Psoas muscle (tissue), 7 donors: ENCODE measurements at regions not wholly inside any gene's neighbourhood (a gene's known extent, or its start where the extent isn't known, plus 50 kb on each side); places are given as distances from the start of the nearest gene placed in this dataset.
"Not testable (repeated sequence)": the region's sequence is repeated elsewhere in the genome, so short reads cannot be mapped to it uniquely, and the experiment has no call there.

Experiments
- ATAC-seq, 4 donors: fragments of 200-7000 bp; cut with Tn5 transposase; one replicate each; pipeline ENCODE4 v1.9.1; 2020; ENCODE audit warnings: moderate library complexity in 3 of 4, mild to moderate bottlenecking in 2 of 4
- DNase-seq, 2 donors: peaks; one replicate each; pipeline ENCODE4 v3.0.0-alpha.2; 2020
- H3K27ac ChIP-seq: fragments of 200-600 bp; one replicate; pipeline ENCODE4 v1.8.0; 2022
- H3K27me3 ChIP-seq, 3 donors: fragments of 200-600 bp in 1 of 3; one replicate each; pipeline versions ENCODE4 v1.6.1 to v1.8.0; 2013 to 2022; ENCODE audit warnings: low read length in 2 of 3, mild to moderate bottlenecking in 2 of 3, moderate library complexity in 1 of 3; ENCODE audit not compliant: insufficient read depth in 3 of 3
- H3K36me3 ChIP-seq, 2 donors: fragments of 200-600 bp in 1 of 2; one replicate each; pipeline versions ENCODE4 v1.6.1 to v1.8.0; 2013 to 2022; ENCODE audit warnings: low read depth in 1 of 2, mild to moderate bottlenecking in 1 of 2, moderate library complexity in 1 of 2; ENCODE audit not compliant: insufficient read depth in 1 of 2
- H3K4me1 ChIP-seq: fragments of 200-600 bp; one replicate; pipeline ENCODE4 v1.8.0; 2022
- H3K4me3 ChIP-seq: fragments of 200-600 bp; one replicate; pipeline ENCODE4 v1.8.0; 2022; ENCODE audit warnings: mild to moderate bottlenecking
- H3K9me3 ChIP-seq: fragments of 200-600 bp; one replicate; pipeline ENCODE4 v1.8.0; 2022
- CTCF ChIP-seq: fragments of 200-600 bp; IDR thresholded peaks from one replicate; pipeline ENCODE4 v1.8.0; 2022; ENCODE audit warnings: antibody characterized with exemption
- WGBS, 3 donors: extraction: QIAGEN DNeasy Blood & Tissue Kit; methylation state at CpG; one replicate each; pipeline versions ENCODE4 v1.1.6 to v1.1.7; 2013; 5-methylcytosine and 5-hydroxymethylcytosine counted together
- intact Hi-C, 2 donors: fragments of 100-400 bp; cut with DNase I; formaldehyde crosslinking; loops; one replicate each; pipeline versions ENCODE4 v1.11.0 to v1.14.2; 2022
- donor health status: healthy with polysubstance abuse.
- donor health status: DM: no; HTN: no; CAD: no; lungs with moderate emphysema.
- donor health status: Bipolar disorder and iron deficiency.
- donor health status: healthy.
- donor health status: DM: yes; HTN: yes; CAD: no.
- donor health status: DM: no; HTN: no; CAD: no.
- donor health status: DM: yes; HTN: yes; CAD: no.

GRCh38 chr6:4340544-4340943 lies 205.2 kb upstream of the ECI2 start:
- no peaks in the 10 kb centered on the region for H3K4me1 ChIP-seq

GRCh38 chr6:4338884-4339283 lies 203.5 kb upstream of the ECI2 start:
- Histone ChIP-seq H3K9me3 (no peaks in the 10 kb centered on the region), H3K4me1 (no peaks in the 10 kb centered on the region), H3K36me3 (no peaks in the 10 kb centered on the region), H3K4me3 (no peak overlapping the region), H3K27me3 (no peaks in the 10 kb centered on the region), H3K27ac (no peak overlapping the region)
- 79 to 89% (median 87%) methylated on average over 3 of the region's 3 CpGs for WGBS, 3 donors
- ATAC-seq: no peak
- DNase-seq: no peak
- intact Hi-C loops: no loop called here
- no peak for TF ChIP-seq CTCF

More at GRCh38 chr6:4340544-4340943, 205.2 kb upstream of the ECI2 start:
- Histone ChIP-seq H3K4me3 (no peak overlapping the region), H3K27me3 (no peaks in the 10 kb centered on the region), H3K9me3 (no peaks in the 10 kb centered on the region), H3K36me3 (no peaks in the 10 kb centered on the region), H3K27ac (no peak overlapping the region)
- intact Hi-C loops: no loop called here
- 81 to 97% (median 93%) methylated on average over 7 of the region's 7 CpGs for WGBS, 3 donors
- ATAC-seq (no peak), DNase-seq (no peak)
- no peak for TF ChIP-seq CTCF

GRCh38 chr6:4336778-4337442 lies 201.5 kb upstream of the ECI2 start:
- intact Hi-C loops: no loop called here
- Histone ChIP-seq H3K4me1 (no peaks in the 10 kb centered on the region), H3K27ac (no peak overlapping the region), H3K4me3 (no peak overlapping the region), H3K27me3 (no peaks in the 10 kb centered on the region), H3K36me3 (no peaks in the 10 kb centered on the region), H3K9me3 (no peaks in the 10 kb centered on the region)
- 75 to 80% (median 80%) methylated on average over 8 of the region's 8 CpGs for WGBS, 3 donors
- TF ChIP-seq CTCF: no peak
- ATAC-seq (no peak), DNase-seq (no peak)

- 86 to 91% (median 87%) methylated on average over 4 of the region's 4 CpGs for WGBS, 3 donors
Measured at GRCh38 chr6:4336084-4336483, 200.7 kb upstream of the ECI2 start.

GRCh38 chr6:4334158-4334740 lies 198.9 kb upstream of the ECI2 start:
- WGBS, 3 donors: 84 to 85% (median 84%) methylated on average over 23 to 24 of the region's 24 CpGs
- DNase-seq, ATAC-seq, H3K27ac ChIP-seq, H3K36me3 ChIP-seq, intact Hi-C loops, H3K4me3 ChIP-seq, H3K27me3 ChIP-seq, H3K9me3 ChIP-seq, H3K4me1 ChIP-seq: not testable (repeated sequence)

More at GRCh38 chr6:4336084-4336483, 200.7 kb upstream of the ECI2 start:
- ATAC-seq (no peak), DNase-seq (no peak)
- no peak overlapping the region for H3K27ac ChIP-seq
- intact Hi-C loops: no loop called here
- no peak for TF ChIP-seq CTCF
- H3K4me3 ChIP-seq: no peak overlapping the region
- H3K36me3 ChIP-seq: no peaks in the 10 kb centered on the region
- H3K27me3 ChIP-seq: no peaks in the 10 kb centered on the region
- H3K9me3 ChIP-seq: no peaks in the 10 kb centered on the region
- H3K4me1 ChIP-seq: no peaks in the 10 kb centered on the region
